Erythroblast (primary cell): ENCODE measurements at regions not wholly inside any gene's neighbourhood (a gene's known extent, or its start where the extent isn't known, plus 50 kb on each side); places are given as distances from the start of the nearest gene placed in this dataset.

Experiments used
- DNase-seq, 2 experiments: peaks; one replicate each; lab custom pipeline; 2025; lab: John Stamatoyannopoulos, UW
- GATA1 ChIP-seq: IDR thresholded peaks from 2 replicates; pipeline ENCODE4 v1.6.1; 2011; ENCODE audit warnings: low read depth, mild to moderate bottlenecking, control low read depth, low read length, moderate library complexity
- POLR2A ChIP-seq: IDR thresholded peaks from 2 replicates; pipeline ENCODE4 v1.6.1; 2011; ENCODE audit warnings: mild to moderate bottlenecking, low read length

- TF ChIP-seq POLR2A: no peak
- no peak for TF ChIP-seq GATA1
- DNase-seq: no peak
Measured at GRCh38 chr13:29935309-29935981, 85.0 kb upstream of the UBL3 start.

- DNase-seq: no peak
- TF ChIP-seq POLR2A: no peak
- no peak for TF ChIP-seq GATA1
Measured at GRCh38 chr13:29934531-29935308, 84.3 kb upstream of the UBL3 start.

- TF ChIP-seq GATA1: no peak
- TF ChIP-seq POLR2A: no peak
Measured at GRCh38 chr13:29933401-29933800, 83.0 kb upstream of the UBL3 start.

DNA sequence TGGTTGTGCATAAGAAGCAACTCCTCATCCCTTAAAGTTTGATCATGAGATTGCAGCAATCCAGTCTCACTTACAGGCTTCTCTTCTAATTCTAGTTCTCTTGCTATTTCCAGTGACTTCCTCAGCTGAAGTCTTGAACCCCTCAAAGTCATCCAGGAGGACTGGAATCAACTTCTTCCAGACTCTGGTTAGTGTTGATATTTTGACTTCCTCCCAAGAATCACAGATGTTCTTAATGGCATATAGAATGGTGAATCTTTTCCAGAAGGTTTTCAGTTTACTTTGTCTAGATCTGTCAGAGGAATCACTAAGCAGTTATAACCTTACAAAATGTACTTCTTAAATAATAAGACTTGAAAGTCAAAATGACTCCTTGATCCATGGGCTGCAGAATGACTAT is 81.3 kb upstream of the UBL3 start:
- DNase-seq: no peak
- no peak for TF ChIP-seq GATA1
- no peak for TF ChIP-seq POLR2A

More at GRCh38 chr13:29933401-29933800, 83.0 kb upstream of the UBL3 start:
- no peak for DNase-seq

DNA sequence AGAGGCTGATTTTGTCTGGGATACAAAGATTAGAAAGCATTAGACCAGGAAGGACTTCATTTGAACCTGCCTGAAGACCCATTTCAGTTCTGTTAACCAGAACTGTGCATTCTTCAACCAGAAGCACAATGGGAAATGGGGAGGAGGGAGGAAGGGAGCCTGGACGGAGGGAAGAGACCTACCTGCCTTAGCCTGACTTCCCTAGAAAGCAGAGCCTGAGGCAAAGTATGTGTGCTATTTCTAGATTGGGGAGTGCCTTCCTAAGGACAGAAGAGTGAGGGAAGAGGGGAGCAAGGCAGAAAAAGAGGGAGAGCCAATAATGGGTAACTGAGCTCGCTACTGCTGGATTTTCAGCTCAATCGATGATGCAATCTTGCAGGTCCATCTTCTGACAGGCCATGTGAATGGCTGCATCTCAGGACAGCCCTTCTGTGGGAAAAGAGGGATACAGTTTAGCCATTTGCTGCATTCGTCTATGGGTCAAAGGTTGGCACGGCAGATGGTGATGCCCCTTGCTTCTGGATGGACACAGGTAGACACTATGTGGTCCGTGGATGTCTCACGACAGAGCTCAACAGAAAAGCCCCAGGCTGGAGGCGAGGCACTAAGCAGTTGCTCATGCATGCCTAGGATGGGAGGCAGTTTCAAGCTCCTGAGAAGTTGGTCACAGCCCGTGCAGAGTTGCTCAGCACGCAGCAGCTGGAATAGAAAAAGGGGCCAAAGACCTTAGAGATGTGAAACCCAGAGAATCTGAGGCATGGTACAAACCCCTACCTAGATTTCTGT is 78.8 kb upstream of the UBL3 start:
- DNase-seq: no peak
- no peak for TF ChIP-seq GATA1
- TF ChIP-seq POLR2A: no peak

DNA sequence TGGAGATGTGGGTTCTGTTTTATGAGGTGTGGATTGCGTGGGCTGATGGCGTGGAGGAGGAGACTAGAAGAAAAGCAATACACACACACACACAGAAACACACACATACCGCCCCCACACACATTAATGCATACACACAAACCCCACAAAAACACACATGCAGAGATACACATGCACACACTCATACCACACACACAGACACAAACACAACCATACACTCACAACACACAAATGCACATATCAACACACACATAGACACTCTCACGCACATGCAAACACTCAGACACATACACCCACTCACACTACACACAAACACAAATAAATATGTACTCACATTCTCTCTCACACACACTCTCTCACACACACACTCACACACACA is 75.7 kb upstream of the UBL3 start:
- no peak for DNase-seq
- TF ChIP-seq GATA1 (no peak), POLR2A (no peak)

GRCh38 chr13:29925457-29926097 is 75.2 kb upstream of the UBL3 start:
- DNase-seq: peak in 1 of 2 experiments; percentile 21
- TF ChIP-seq POLR2A (no peak), GATA1 (no peak)

DNA sequence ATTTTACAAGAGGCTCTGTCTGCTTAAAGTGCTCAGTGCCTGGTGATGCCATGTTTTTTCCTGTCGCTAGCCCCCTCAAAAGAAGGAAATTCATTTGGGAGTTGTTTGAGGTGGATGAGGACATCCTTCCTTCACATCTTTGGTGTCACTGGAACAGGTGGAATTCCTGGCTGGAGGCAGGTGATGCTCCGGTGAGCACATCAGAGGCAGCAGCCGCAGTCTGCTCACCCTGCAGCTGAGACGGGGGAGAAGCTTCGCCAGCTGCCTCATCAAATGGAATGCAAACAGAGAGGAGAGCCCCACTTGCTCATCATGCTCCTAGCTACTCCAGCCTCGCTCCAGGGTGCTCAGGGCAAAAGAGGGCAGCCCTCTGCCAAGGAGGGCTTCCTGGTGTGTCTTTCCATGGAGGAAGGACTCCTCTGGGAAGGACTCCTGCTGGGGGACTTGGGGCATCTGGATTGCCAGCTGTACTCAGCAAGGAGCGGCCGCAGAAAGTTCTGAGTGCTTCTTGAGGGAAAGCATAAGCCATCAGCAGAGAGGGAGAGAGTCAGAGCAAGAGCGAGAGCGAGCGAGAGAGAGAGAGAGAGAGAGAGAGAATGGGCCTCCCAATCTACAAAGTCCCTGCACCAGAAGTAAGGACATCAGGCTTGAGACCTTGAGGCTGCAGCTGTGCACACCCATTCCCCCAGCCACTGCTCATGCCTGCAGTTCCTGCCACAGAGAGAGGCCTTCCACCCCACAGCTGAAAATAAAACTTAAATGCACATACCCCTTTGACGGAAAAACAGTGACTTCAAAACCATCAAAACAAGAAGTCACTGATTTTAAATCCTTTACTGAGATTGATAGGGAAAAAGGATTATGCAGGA is 74.3 kb upstream of the UBL3 start:
- no peak for TF ChIP-seq POLR2A
- TF ChIP-seq GATA1: no peak

DNA sequence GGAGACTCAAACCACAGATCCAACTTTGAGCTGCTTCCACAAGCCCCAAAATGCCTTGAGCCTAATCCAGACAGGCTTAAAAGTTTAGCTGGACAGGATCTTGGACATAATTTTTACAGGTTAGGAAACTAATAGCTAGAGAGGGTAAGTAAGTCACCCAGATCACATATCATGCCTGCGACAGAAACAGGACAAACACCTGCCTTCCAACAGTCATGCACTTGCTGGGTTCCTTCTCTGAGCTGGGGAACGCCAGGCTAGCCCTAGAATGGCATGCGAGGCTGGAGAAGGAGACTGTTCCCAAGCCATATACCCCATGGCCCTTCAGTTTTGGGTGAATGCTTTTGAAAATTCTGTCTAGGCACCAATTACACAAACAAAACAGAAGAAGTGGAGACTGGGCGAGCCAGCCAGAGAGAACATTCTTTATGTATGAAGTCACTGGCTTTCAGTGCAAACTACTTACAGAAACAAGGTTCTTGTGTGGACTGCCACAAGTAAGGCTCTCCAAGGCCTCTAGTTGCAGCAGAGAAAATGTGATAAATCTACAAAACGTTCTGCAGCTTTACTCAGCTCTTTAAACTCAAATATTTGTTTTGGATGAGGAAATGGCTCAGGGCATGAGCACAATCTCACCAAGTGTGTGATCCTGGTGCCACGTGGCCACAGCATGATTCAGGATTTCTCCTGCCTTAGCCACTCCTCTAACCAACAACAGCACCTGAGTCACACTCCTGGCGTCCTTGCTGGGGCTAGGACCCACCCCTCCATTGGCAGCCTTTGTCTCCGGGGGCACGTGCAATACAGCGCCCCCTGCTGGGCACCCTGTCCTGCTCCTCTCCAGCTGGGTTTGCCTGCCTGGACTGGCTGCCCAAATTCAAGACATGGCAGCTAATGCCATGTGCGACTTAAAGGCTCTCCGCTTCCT is 73.4 kb upstream of the UBL3 start:
- peak; percentile 63 to 71 for DNase-seq
- TF ChIP-seq GATA1 (no peak), POLR2A (no peak)

More for the DNA sequence above, 74.3 kb upstream of the UBL3 start:
- DNase-seq: no peak

GRCh38 chr13:29922896-29923295 is 72.5 kb upstream of the UBL3 start:
- peak in 1 of 2 experiments; percentile 4 for DNase-seq
- TF ChIP-seq GATA1 (no peak), POLR2A (no peak)

- no peak for TF ChIP-seq POLR2A
- peak in 1 of 2 experiments; percentile 11 for DNase-seq
Measured at GRCh38 chr13:29922281-29922821, 71.9 kb upstream of the UBL3 start.
